Stimulated activated naive CD8-positive, alpha-beta T cell treated with anti-CD3 and anti-CD28 coated beads, Interleukin-15, Interleukin-2, amounts not matched to agents 100 U/mL and 50 U/mL, for 24 hours (primary cell): ENCODE measurements at regions not wholly inside any gene's neighbourhood (a gene's known extent, or its start where the extent isn't known, plus 50 kb on each side); places are given as distances from the start of the nearest gene placed in this dataset.
"Not testable (repeated sequence)": the region's sequence is repeated elsewhere in the genome, so short reads cannot be mapped to it uniquely, and the experiment has no call there.

Experiments
- ATAC-seq: fragments of 150-1000 bp; cut with Tn5 transposase; one replicate; pipeline ENCODE4 v1.10.0; 2021
- DNase-seq: peaks from one replicate; pipeline ENCODE4 v3.0.0; 2021

DNA sequence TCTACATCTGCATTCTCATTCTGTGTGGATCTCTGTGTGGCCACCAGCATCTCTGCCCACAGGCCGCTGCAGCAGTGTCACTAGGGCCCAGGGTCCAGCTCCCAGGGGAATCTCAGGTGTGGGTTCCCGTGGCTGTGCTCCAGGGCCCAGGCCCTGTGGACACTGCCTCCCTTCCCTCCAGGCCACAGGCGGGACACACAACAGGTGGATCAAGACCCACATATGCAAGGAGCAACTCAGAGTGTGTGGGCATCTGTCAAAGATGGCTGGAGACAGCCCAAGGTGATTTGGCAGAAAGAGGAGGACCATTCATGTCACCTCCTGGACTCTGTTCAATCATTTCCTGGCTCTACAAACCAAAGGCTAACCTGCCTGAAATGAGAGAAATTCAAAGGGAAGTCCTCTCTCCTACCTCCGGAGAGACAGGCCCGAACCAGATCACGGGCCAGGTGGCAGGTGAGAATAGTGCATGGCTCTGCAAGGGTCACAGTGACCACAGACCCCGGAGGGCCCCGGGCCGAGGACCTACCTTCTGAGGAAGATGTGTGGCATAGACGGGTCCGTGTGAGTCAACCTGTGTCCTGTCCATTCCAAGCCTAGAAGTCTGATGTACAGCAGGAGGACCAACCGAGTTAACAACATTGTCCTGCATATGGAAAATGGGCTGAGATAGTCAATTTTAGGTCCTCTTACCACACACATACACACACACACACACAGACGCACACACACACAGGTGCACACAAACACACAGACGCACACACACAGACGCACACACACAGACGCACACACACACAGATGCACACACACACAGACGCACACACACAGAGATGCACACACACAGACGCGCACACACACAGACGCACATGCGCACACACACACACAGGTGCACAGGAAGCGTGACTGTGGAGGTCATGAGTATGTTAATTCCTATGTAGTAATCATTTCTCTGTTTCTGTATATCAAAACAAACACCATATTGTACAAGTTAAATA, 1068.5 kb downstream of the BRD1 start:
- DNase-seq (no peak), ATAC-seq (no peak)

DNA sequence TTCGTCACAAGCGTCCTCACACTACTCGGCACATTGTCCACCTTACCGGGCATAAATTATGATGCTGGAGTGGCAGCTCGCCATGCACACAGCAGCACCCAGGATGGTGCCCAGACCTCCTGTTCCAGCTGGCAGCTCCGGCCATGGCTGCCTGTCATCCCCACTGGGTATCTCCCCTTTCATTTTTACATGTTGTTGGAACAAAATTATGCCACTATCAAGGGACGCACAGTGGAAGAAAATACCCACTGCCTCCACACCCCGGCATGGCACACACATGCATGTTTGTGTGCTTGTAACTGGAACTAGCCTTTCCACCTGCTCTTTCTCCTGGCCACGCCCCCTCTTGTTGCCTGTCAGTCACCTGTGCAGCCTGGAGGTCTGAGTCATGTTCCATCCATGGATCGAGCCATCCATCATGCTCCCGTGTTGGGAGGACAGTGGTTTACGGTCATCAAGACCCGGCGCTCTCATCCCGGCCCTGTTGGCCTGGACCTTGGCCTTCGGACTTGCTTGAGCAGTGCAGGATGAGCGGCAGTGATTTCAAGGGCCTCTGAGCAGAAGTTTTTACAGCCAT, 1069.6 kb downstream of the BRD1 start:
- ATAC-seq (no peak), DNase-seq (no peak)

DNA sequence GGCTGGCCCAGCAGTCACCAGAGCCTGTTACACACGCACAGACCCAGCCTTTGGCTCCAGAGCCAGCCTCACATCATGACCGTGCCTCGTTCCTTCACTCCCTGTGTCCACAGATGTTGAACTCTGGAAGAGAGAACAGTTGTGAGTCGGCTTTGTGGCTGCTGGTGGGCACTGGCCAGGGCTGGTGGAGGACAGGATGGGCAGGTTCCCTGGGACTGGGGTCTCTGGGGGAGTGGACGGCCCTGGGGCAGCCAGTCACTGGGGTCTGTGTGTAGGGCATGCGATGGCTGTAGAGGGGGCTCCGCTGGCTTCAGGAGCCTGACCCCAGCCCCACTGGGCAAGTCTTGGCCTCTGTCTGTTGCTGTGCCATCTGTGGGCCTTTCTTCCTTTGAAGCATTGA, 1070.1 kb downstream of the BRD1 start:
- ATAC-seq (no peak), DNase-seq (no peak)

DNA sequence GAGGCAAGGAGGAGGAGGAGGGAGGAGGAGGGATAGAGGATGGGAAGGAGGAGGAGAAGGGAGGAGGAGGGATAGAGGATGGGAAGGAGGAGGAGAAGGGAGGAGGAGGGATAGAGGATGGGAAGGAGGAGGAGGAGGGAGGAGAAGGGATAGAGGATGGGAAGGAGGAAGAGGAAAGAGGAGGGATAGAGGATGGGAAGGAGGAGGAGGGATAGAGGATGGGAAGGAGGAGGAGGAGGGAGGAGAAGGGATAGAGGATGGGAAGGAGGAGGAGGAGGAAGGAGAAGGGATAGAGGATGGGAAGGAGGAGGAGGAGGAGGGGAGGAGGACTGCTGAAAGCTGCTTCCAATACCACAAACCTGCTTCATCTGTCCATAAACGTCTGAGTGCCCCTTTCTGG, 1070.5 kb downstream of the BRD1 start:
- not testable (repeated sequence) for ATAC-seq

DNA sequence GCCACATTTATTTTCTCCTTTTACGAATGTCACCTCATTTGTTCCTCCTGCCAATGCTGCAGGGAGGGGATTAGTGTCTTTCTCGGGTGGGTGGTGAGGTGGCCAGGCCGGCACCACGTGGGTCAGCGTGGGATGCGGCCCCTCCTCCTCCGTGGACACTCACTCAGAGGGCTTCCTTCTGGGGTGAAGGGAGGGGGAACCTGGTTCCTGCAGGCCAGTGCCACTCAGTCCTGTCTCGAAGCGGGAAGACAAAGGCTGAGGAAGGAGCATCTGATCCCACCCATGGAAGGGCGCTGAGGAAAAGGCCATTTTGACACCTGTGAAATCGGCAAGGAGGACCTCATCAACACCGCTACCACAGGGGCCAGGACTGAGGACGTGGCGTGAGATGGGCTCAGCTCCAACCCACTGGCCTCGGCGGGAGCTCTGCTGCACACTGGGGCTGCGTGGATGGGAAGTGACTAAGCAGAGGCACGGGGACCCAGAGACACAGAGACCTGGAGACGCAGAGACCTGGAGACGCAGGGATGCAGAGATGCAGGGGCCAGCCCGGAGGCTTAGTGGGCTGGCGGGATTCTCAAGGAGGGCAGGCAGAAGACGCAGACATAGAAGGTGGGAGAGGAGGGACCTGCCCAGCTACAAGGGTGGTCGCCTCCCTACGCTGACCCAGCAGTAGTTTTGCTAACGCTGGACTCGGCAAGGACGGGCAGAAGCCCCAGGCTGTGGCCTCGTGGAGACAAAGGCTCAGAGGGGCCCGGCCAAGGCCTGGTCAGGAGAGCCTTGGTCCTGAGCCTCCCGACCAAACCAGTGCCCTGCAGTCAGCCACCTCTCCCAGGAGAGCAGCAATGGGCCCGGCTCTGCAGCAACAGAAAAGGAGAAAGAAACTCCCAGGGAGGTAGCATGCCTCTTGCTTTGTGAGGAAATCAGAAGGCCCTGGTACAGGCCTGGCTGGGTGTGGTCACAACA, 1071.2 kb downstream of the BRD1 start:
- no peak for ATAC-seq
- no peak for DNase-seq

More for the DNA sequence above, 1070.5 kb downstream of the BRD1 start:
- DNase-seq = not testable (repeated sequence)

DNA sequence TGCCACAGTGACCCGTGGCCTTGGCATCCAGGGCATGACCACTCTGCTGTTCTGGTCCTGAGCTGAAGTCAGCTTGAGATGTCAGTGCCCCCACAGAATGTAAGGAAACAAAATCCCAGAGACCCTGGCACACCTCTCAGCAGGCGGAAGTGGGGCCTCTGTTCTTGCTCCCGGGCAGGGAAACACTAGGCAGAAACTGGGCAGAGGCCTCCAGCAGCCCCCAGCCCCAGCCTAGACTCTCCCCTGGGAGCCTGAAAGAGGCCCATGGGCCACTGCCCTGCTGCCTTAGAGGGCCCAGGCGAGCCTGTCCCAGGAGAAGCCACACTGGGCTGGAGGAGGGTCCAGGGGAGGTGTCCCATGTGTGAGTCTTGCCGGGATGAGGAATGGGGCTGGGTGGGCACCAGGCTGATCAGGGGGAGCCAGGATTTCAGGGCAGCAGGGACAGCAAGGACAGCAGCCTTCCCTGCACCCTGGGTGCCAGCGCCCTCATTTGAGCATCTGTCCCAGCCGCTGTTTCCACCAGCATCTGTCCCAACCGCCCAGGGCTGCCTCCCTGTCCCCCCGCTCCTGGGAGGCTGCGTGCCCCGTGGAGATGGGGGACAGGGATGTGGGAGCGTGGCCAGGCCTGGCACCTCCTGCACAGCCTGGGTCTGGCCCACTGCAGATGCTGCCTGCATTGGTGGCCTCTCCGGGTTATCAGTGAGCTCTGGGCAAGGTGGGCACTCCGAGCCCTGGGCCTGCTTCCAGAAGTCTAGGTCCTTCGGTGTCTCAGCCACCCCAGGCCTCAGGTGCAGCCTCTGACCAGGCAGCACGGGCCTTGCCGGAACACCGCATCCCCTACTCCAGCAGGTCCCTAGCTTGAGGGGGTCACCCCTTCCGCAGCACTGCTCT, 1072.4 kb downstream of the BRD1 start:
- DNase-seq (no peak), ATAC-seq (no peak)

DNA sequence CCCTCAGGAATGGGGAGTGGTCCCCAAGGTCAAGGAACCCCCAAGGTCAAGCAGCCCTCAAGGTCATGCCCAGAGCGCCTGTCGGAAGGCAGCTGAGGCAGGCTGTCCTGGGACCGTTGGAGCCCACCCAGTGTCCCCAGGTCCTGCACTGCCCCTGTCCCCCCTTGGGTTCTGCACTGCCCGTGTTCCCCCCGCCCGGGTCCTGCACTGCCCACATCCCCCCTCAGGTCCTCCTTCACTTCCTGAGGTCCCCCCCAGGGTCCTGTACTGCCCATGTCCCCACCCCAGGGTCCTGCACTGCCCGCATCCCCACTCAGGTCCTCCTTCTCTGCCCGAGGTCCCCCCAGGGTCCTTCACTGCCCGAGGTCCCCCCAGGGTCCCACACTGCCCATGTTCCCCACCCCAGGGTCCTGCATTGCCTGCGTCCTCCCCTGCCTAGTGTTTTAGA, 1073.0 kb downstream of the BRD1 start:
- DNase-seq (no peak), ATAC-seq (no peak)

DNA sequence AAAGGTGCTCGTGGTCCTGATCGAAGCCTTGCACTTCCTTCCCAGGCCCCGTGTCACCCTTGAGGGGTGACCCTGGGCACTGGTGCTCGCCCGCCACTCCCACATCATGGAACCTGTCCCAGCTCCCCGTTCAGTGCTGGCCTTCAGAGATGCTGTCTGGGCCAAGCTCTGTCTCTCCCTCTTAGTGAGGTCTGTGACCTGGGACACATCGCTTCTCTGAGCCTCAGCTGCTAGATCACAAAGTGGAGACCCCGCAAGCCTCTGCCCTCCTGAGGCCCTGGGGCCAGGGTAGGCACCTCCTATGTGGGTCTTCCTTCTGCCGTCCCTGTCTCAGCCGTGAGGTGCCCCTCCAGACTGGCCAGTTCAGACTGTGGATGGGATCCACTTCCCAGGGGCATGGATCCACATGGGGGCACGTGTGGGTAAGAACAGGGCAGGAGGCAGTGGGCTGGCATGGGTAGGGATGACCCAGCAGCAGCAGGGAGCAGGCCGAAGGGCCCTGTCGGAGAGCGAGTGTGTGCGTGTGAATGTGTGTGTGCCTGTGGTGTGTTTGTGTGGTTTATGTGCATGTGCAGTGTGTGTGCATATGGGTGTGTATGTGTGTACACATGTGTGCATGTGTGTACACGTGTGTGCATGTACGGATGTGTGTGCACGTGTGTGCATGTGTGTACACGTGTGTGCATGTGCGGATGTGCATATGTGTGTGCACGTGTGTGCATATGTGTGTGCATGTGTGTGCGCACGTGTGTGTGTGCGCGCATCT, 1073.7 kb downstream of the BRD1 start:
- DNase-seq (no peak), ATAC-seq (no peak)

DNA sequence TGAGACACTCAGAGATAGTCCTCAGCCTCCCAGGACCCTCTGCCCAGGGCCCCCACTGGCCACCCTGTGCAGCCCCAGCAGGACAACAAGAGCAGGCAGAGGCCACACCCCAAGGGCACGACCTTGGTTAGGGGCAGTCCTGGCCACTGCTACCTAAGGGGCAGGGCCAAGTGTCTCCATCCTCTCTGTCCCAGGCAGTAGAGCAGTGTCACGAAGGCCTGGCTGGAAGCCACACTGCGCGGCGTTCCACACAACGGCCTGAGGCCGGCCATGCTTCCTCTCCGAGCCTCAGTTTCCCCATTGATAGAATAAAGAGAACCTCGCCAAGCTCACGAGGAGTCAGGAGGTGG, 1074.3 kb downstream of the BRD1 start:
- DNase-seq (no peak), ATAC-seq (no peak)

DNA sequence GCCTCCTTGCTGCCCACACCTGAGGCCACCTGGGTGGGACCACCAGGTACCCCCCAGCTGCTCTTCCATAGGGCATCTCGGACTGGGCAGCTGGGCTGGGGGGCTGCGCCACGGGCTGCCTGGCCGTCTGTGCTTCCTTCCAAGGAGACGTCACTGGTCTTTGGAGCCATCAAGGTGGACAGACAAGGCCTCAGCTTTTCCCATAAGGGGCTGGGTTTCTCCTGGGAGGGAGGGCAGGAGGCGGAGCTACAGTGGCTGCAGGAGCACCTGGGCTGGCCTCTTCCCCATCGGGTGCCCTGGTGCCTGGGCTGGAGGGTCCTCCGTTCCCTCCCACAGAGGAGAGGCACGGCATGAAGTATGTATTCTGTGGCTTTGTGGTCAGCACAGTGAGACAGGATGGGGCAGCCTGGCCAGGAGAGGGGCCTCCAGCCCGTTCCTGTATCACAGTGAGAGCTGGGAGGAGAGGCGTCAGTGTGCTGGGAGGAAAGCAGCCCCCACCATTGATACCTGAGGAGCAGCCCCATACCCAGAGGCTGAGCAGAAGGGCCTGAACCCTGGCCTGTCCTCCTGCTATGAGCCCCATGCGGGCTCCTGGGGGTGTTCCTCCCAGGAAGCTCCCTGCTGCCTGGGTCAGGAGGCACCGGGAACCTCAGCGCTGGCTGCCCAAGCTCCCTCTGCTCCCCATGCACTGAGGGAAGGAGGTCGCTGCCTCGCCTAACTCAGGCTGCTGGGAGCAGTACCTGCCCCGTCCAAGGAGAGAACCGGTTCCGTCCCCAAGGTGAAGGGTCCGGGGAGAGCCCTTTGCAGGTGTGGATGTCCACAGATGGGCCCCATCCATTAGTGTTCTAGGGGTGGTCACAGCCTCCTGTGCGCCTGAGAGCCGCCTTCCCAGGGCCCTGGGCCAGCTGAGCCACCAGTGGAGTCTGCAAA, 1075.0 kb downstream of the BRD1 start:
- no peak for ATAC-seq

DNA sequence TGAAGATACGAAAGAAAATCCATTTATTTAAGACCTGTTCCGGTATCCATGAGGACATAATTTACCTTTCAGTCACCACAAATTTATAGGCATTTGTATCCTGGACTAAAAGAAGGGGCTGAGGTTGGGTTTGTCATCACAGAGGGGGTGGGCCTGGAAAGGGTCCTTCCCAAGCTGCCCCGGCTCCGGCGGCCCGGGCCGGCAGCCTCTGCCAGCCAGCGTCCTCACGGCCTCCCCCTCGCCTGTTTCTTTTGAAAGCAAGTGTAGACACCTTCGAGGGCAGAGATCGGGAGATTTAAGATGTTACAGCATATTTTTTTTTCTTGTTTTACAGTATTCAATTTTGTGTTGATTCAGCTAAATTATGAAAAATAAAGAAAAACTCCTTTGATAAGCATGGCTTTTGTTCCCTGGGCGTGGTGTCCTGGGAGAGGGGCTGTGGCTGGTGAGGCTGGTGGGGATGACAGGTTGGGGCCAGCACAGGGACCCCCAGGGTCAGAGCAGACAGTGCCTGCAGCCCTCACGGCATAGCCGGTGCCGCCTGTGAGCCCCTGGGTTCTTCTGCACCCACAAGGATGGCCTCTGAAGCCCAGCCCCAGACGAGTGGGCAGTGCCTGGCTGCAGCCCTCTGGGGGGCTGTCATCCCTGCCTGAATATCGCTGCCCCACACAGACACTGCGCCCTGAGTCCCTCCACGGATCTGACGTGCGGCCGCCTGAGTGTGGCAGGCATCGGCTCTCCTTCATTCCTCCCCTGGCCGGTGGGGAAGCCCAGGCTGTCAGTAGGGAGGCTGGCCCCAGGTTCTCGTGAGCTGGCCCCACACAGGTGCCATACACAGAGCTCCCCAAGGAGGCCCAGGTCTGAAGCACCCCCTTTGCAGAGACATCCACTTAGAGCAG, 1075.9 kb downstream of the BRD1 start:
- no peak for DNase-seq
- ATAC-seq = no peak

More for the DNA sequence above, 1075.0 kb downstream of the BRD1 start:
- no peak for DNase-seq

DNA sequence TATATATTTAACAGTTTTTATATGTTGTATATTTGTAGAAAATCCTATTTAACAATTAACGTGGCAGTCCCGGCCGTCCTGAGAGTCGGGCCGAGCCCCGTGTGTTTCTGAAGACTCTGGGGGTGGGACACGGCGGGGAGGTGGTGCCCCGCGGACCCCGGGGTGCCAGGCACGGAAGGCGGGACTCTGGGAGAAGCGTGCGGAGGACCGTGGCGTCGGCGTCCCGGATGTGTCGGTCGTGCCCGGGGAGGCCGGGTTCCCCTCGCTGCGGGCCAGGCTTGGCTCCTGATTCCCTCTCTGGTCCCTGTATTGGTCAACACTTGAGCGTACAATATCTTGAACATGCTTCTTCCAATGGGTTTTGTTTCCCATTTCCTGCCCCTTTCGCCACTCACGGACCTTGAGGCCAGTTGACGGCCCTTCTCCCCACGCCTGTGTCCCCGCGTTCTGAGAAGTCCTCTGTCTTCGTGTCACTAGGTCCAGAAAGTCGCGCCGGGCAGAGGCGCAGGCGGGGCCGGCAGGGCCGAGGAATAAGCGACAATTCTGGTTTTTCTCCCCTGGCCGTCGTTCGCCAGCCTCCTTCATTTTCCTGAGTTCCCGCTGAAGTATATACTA, 1076.7 kb downstream of the BRD1 start:
- no peak for DNase-seq
- no peak for ATAC-seq

DNA sequence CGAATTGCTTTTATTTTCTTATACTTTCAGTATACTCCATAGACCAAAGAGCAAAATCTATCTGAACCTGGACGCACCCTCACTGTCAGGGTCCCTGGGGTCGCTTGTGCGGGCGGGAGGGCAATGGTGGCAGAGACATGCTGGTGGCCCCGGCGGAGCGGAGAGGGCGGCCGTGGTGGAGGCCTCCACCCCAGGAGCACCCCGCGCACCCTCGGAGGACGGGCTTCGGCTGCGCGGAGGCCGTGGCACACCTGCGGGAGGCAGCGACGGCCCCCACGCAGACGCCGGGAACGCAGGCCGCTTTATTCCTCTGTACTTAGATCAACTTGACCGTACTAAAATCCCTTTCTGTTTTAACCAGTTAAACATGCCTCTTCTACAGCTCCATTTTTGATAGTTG, 1077.4 kb downstream of the BRD1 start:
- ATAC-seq = no peak
- DNase-seq = no peak

DNA sequence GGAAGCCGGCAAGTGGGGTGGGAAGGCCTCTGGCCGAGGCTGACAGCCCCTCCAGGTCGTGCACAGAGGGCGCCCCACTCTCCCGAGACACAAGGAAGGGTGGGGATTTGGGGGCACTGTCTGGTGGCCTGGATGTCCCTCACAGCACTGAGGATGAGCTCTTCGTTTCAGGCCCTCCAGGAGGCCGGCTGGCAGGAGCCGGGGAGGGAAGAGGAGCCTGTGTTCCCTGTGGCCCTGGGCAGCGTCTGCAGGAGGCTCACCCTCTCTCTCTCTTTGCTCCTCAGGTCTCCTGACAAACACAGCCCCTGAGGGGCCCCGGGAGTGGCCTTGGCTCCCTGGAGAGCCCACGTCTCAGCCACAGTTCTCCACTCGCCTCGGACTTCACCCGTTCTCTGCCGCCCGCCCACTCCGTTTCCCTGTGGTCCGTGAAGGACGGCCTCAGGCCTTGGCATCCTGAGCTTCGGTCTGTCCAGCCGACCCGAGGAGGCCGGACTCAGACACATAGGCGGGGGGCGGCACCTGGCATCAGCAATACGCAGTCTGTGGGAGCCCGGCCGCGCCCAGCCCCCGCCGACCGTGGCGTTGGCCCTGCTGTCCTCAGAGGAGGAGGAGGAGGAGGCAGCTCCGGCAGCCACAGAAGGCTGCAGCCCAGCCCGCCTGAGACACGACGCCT, 1078.0 kb downstream of the BRD1 start:
- ATAC-seq = no peak

DNA sequence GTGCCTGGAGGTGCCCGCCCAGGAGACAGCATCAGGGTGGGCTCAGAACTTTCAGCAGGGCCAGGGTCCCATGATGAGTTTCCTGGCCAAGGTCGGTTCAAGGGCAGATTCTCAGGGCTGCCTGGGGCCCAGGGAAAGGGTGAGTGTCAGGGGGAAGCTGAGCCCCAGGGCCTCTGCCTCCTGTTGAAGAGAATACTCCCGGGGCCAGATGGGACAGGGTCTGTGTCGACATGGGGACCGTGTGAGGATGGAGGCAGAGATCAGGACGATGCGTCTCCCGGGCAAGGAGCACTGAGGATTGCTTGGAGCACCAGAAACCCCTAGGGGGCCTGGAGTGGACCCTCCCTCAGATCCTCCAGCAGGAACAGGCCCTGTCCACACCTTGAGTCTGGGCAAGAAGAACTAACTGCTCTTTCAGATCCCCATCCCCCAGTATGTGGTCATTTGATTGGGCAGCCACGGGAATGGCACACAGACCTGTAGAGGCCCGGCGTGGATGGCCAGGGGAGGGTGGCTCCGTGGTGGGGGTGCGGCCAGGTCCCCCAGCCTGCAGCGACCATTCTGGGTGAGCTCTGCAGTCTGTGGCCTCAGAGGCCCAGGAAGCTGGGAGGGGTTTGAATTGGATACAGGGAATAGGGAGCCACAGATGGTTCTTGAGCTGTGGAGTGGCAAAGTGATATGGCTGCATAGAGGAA, 1078.7 kb downstream of the BRD1 start:
- DNase-seq (no peak), ATAC-seq (no peak)

More for the DNA sequence above, 1078.0 kb downstream of the BRD1 start:
- no peak for DNase-seq

DNA sequence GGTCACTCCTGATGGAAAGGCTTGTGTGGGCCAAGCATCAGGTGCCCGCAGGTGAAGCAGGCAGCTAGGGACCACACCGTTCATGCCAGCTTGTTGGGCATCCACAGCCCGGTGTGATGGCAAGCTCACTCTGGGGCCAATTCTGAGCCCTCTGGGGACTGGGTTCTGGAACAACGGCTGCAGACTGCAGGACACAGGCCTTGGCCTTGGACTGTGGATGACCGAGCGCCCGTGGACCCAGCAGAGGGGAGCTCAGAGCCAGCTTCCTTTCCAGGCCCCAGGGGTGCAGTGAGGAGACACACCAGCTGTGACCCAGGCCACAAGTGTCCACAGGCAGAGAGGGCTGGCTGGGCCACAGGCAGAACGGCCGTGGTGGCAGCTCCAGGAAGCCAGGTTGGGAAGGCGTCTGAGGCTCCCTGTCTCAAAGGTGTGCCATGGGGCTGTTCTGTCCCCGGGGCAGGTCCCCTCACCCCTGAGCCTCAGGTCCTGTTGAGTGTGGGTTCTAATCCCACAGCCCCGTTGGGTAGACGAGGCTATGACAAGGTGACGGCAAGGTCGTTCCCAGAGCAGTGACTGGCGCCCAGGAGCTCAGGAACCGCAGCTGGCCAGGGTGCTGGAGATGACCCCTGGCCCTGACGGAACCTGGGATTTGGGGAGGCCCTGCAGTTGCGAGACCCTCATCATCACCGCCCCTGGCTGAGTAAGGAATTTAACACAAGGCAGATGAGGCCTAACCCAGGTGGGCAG, 1079.4 kb downstream of the BRD1 start:
- ATAC-seq (no peak), DNase-seq (no peak)
